ENCODE measurements at regions not wholly inside any gene's neighbourhood (a gene's known extent, or its start where the extent isn't known, plus 50 kb on each side); places are given as distances from the start of the nearest gene placed in this dataset.

GRCh38 chr7:9785211-9785610 is 1188.5 kb upstream of the PHF14 start:
- no peak overlapping the region for H3K4me3 ChIP-seq (ENCODE audit: low read length)
- H3K27me3 Mint-ChIP-seq (ENCODE audit: insufficient read depth) = no peaks in the 10 kb centered on the region
- TF ChIP-seq CTCF (conservative IDR thresholded peaks at IDR 0.05) = no peak
- no peaks in the 10 kb centered on the region for H3K4me1 ChIP-seq (ENCODE audit: control insufficient read depth, insufficient read depth, low read length)
- no peak overlapping the region for H3K4me3 Mint-ChIP-seq
- H3K4me1 Mint-ChIP-seq = no peaks in the 10 kb centered on the region
- H3K27ac Mint-ChIP-seq = no peak overlapping the region
- no peaks in the 10 kb centered on the region for H3K36me3 ChIP-seq (ENCODE audit: control insufficient read depth, insufficient read depth, low read length)
- no peak for DNase-seq
- whole genome bisulfite sequencing, 2 experiments (ENCODE audit: insufficient coverage in 1 of 2, insufficient read length in 1 of 2) = 81% methylated on average over 1 of the region's 1 CpG; no CpG with 5 or more reads in 1 of the 2 experiments
- H3K36me3 Mint-ChIP-seq (ENCODE audit: low read depth) = no peaks in the 10 kb centered on the region
- no peaks in the 10 kb centered on the region for H3K9me3 Mint-ChIP-seq
- H3K9ac ChIP-seq (ENCODE audit: extremely low read depth, low read length, poor library complexity, severe bottlenecking) = no peak overlapping the region
- H3K27ac ChIP-seq (ENCODE audit: low read depth, low read length) = no peak overlapping the region
- H3K9me3 ChIP-seq (ENCODE audit: control insufficient read depth, low read length) = no peaks in the 10 kb centered on the region
- H3K27me3 ChIP-seq (ENCODE audit: control insufficient read depth, insufficient read depth, low read length, poor library complexity, severe bottlenecking) = no peaks in the 10 kb centered on the region

GRCh38 chr7:9796241-9796640 is 1177.4 kb upstream of the PHF14 start:
- Mint-ChIP-seq H3K4me1 (peaks cover 8% of the 10 kb centered on the region), H3K36me3 (ENCODE audit: low read depth) (no peaks in the 10 kb centered on the region), H3K9me3 (no peaks in the 10 kb centered on the region), H3K27ac (no peak overlapping the region), H3K4me3 (no peak overlapping the region), H3K27me3 (ENCODE audit: insufficient read depth) (no peaks in the 10 kb centered on the region)
- DNase-seq = no peak
- Histone ChIP-seq H3K9me3 (ENCODE audit: control insufficient read depth, low read length) (no peaks in the 10 kb centered on the region), H3K36me3 (ENCODE audit: control insufficient read depth, insufficient read depth, low read length) (no peaks in the 10 kb centered on the region), H3K27ac (ENCODE audit: low read depth, low read length) (no peak overlapping the region), H3K4me3 (ENCODE audit: low read length) (no peak overlapping the region), H3K27me3 (ENCODE audit: control insufficient read depth, insufficient read depth, low read length, poor library complexity, severe bottlenecking) (no peaks in the 10 kb centered on the region), H3K9ac (ENCODE audit: extremely low read depth, low read length, poor library complexity, severe bottlenecking) (no peak overlapping the region), H3K4me1 (ENCODE audit: control insufficient read depth, insufficient read depth, low read length) (peaks cover 2% of the 10 kb centered on the region)
- whole genome bisulfite sequencing, 2 experiments (ENCODE audit: insufficient coverage in 1 of 2, insufficient read length in 1 of 2) = 80% methylated on average over 1 of the region's 1 CpG; no CpG with 5 or more reads in 1 of the 2 experiments
- TF ChIP-seq CTCF (conservative IDR thresholded peaks at IDR 0.05) = no peak

GRCh38 chr7:9822458-9823290 is 1151.0 kb upstream of the PHF14 start:
- no peak overlapping the region for H3K27ac Mint-ChIP-seq
- Histone ChIP-seq H3K27ac (ENCODE audit: low read depth, low read length) (no peak overlapping the region), H3K27me3 (ENCODE audit: control insufficient read depth, insufficient read depth, low read length, poor library complexity, severe bottlenecking) (no peaks in the 10 kb centered on the region), H3K4me3 (ENCODE audit: low read length) (no peak overlapping the region), H3K36me3 (ENCODE audit: control insufficient read depth, insufficient read depth, low read length) (no peaks in the 10 kb centered on the region), H3K9ac (ENCODE audit: extremely low read depth, low read length, poor library complexity, severe bottlenecking) (no peak overlapping the region), H3K4me1 (ENCODE audit: control insufficient read depth, insufficient read depth, low read length) (no peaks in the 10 kb centered on the region), H3K9me3 (ENCODE audit: control insufficient read depth, low read length) (peaks cover 7% of the 10 kb centered on the region)
- DNase-seq = no peak
- no peaks in the 10 kb centered on the region for H3K36me3 Mint-ChIP-seq (ENCODE audit: low read depth)
- H3K4me3 Mint-ChIP-seq = no peak overlapping the region
- peaks cover 9% of the 10 kb centered on the region for H3K9me3 Mint-ChIP-seq
- TF ChIP-seq CTCF (conservative IDR thresholded peaks at IDR 0.05) = no peak
- H3K4me1 Mint-ChIP-seq = no peaks in the 10 kb centered on the region
- 92 to 94% methylated on average over 12 to 20 of the region's 20 CpGs for WGBS, 2 experiments (ENCODE audit: insufficient coverage in 1 of 2, insufficient read length in 1 of 2)
- no peaks in the 10 kb centered on the region for H3K27me3 Mint-ChIP-seq (ENCODE audit: insufficient read depth)
